A673 (cell line): ENCODE measurements at regions not wholly inside any gene's neighbourhood (a gene's known extent, or its start where the extent isn't known, plus 50 kb on each side); places are given as distances from the start of the nearest gene placed in this dataset.

Experiments
- BruUV-seq: library from RNA; stranded (reverse); fragments of 400-500 nt; replicated peaks from 2 replicates; lab custom pipeline; 2021; lab: Mats Ljungman, UMichigan
- CTCF ChIA-PET: fragments of 300-600 bp; sonication (Branson Sonifier 250); formaldehyde crosslinking; loops from one replicate; lab custom pipeline; 2022; ENCODE audit warnings: antibody characterized with exemption; lab: Charles Lee
- POLR2A ChIA-PET: fragments of 300-600 bp; sonication (Branson Sonifier 250); formaldehyde crosslinking; loops from one replicate; lab custom pipeline; 2022; ENCODE audit warnings: antibody characterized with exemption; ENCODE audit not compliant: low non-redundant PET; lab: Charles Lee
- DNase-seq: peaks from one replicate; pipeline ENCODE4 v3.0.0-alpha.2; 2015; ENCODE audit warnings: low spot score
- H3K27ac ChIP-seq: fragments of 200-600 bp; sonication (generic); 2 replicates; pipeline ENCODE4 v1.5.1; 2016; ENCODE audit warnings: mixed run types, low read depth, mild to moderate bottlenecking, mixed read lengths, antibody characterized with exemption, low read length; ENCODE audit not compliant: poor library complexity, severe bottlenecking
- H3K27me3 ChIP-seq: fragments of 200-600 bp; sonication (generic); replicated peaks from 2 replicates; pipeline ENCODE4 v1.6.1; 2017; ENCODE audit warnings: mixed run types, low read depth, mild to moderate bottlenecking, mixed read lengths, antibody characterized with exemption, low read length; ENCODE audit not compliant: insufficient read depth, poor library complexity
- H3K36me3 ChIP-seq: fragments of 200-600 bp; sonication (generic); 2 replicates; pipeline ENCODE4 v1.6.1; 2016; ENCODE audit warnings: mixed run types, mild to moderate bottlenecking, mixed read lengths, antibody characterized with exemption, low read length; ENCODE audit not compliant: insufficient read depth, poor library complexity, severe bottlenecking
- H3K4me1 ChIP-seq: fragments of 200-600 bp; sonication (generic); 2 replicates; pipeline ENCODE4 v1.6.1; 2017; ENCODE audit warnings: mixed run types, mild to moderate bottlenecking, mixed read lengths, antibody characterized with exemption, low read length; ENCODE audit not compliant: insufficient read depth, poor library complexity, severe bottlenecking
- H3K4me3 ChIP-seq: fragments of 200-600 bp; sonication (generic); 2 replicates; pipeline ENCODE4 v1.5.1; 2016; ENCODE audit warnings: low read depth, mixed run types, mild to moderate bottlenecking, mixed read lengths, low read length; ENCODE audit not compliant: poor library complexity, severe bottlenecking
- H3K9me3 ChIP-seq: fragments of 200-600 bp; sonication (generic); 2 replicates; pipeline ENCODE4 v1.6.1; 2016; ENCODE audit warnings: mixed run types, low read depth, mild to moderate bottlenecking, mixed read lengths, antibody characterized with exemption, low read length; ENCODE audit not compliant: poor library complexity, severe bottlenecking
- CTCF ChIP-seq: fragments of 300-800, 200-600 bp; sonication (generic); conservative IDR thresholded peaks from 2 replicates; pipeline ENCODE4 v1.5.1; 2017; ENCODE audit warnings: low read depth, mild to moderate bottlenecking, antibody characterized with exemption, low read length, moderate library complexity, mixed read lengths
- EZH2 ChIP-seq: fragments of 200-600 bp; sonication (generic); IDR thresholded peaks from 2 replicates; pipeline ENCODE4 v1.6.1; 2017; ENCODE audit warnings: borderline replicate concordance, low read depth, mild to moderate bottlenecking, mixed read lengths, antibody characterized with exemption, low read length; ENCODE audit not compliant: poor library complexity, severe bottlenecking
- intact Hi-C: fragments of 100-400 bp; cut with micrococcal nuclease; formaldehyde crosslinking; loops from one replicate; pipeline ENCODE4 v1.10.0; 2022; ENCODE audit not compliant: unreplicated experiment

- intact Hi-C loops: loop anchor here (1.0 kb wide), 1 partner anchor 69 kb away; no protein-coding TSS in a partner anchor
- DNase-seq: peak; percentile 63
- Histone ChIP-seq H3K9me3 (no peaks in the 10 kb centered on the region), H3K27me3 (no peaks in the 10 kb centered on the region), H3K4me3 (no peak overlapping the region), H3K36me3 (no peaks in the 10 kb centered on the region), H3K4me1 (peaks cover 20% of the 10 kb centered on the region), H3K27ac (no peak overlapping the region)
- ChIA-PET POLR2A (no interaction called here), CTCF (no interaction called here)
- BruUV-seq: no TSS peak
- TF ChIP-seq EZH2 (no peak), CTCF (no peak)
Measured at GRCh38 chr6:33957892-33958525, 154.2 kb upstream of the MLN start.

- POLR2A ChIA-PET: no interaction called here
Measured at GRCh38 chr6:33957131-33957891, 153.5 kb upstream of the MLN start.

GRCh38 chr6:33956206-33956605, 152.4 kb upstream of the MLN start:
- DNase-seq: no peak
- CTCF ChIA-PET: no interaction called here
- Histone ChIP-seq H3K27me3 (no peaks in the 10 kb centered on the region), H3K4me3 (no peak overlapping the region), H3K36me3 (no peaks in the 10 kb centered on the region), H3K9me3 (no peaks in the 10 kb centered on the region), H3K27ac (no peak overlapping the region), H3K4me1 (peaks cover 20% of the 10 kb centered on the region)
- POLR2A ChIA-PET: no interaction called here
- no TSS peak for BruUV-seq
- intact Hi-C loops: no loop called here
- TF ChIP-seq CTCF (no peak), EZH2 (no peak)

More at GRCh38 chr6:33957131-33957891, 153.5 kb upstream of the MLN start:
- H3K9me3 ChIP-seq: no peaks in the 10 kb centered on the region
- DNase-seq: no peak
- no peaks in the 10 kb centered on the region for H3K27me3 ChIP-seq
- CTCF ChIA-PET: interaction anchor here (0.7 kb wide), 1 partner anchor 11 kb away, joined by 4 read pairs; no protein-coding TSS in a partner anchor
- TF ChIP-seq EZH2 (no peak), CTCF (no peak)
- H3K27ac ChIP-seq: no peak overlapping the region
- H3K4me3 ChIP-seq: no peak overlapping the region
- H3K4me1 ChIP-seq: peaks cover 20% of the 10 kb centered on the region
- no TSS peak for BruUV-seq
- no peaks in the 10 kb centered on the region for H3K36me3 ChIP-seq
- intact Hi-C loops: no loop called here
